ENCODE measurements at regions not wholly inside any gene's neighbourhood (a gene's known extent, or its start where the extent isn't known, plus 50 kb on each side); places are given as distances from the start of the nearest gene placed in this dataset.
"Not testable (repeated sequence)": the region's sequence is repeated elsewhere in the genome, so short reads cannot be mapped to it uniquely, and the experiment has no call there.

DNA sequence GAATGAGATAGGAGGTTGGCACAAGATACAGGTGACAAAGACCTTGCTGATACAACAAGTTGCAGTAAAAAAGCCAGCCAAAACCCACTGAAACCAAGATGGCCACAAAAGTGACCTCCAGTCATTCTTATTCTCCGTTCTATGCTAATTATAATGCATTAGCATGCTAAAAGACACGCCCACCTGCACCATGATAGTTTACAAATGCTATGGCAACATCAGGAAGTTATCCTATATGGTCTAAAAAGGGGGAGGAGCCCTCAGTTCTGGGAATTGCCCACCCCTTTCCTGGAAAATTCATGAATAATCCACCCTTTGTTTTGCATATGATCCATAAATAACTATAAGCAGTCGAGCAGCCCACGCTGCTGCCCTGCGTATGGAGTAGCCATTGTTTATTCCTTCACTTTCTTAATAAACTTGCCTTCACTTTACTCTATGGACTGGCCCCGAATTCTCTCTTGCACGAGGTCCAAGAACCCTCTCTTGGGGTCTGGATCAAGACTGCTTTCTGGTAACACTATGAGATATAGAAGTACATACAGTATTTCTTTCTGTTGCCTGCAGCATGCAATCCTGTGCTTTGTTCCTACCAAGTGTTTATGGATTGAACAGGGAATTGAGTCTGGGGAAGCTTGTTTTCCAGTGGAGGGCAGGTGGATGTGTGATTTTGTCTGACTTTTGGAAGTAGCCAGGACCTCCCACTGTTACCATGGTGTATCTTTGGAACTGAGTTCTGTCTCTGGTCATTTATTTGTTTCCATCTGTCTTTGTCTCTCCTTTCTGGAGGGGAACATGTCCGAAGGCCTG lies 72.0 kb upstream of the TGM3 start:
- Mint-ChIP-seq H3K4me1 (peaks cover 1% of the 10 kb centered on the region), H3K4me3 (no peak overlapping the region), H3K27ac (no peak overlapping the region), H3K36me3 (peaks cover 5% of the 10 kb centered on the region), H3K9me3 (no peaks in the 10 kb centered on the region), H3K27me3 (peaks cover 7% of the 10 kb centered on the region)
- POLR2A ChIA-PET: no interaction called here
- DNase-seq (no peak), ATAC-seq (ENCODE audit: low read depth) (no peak)

DNA sequence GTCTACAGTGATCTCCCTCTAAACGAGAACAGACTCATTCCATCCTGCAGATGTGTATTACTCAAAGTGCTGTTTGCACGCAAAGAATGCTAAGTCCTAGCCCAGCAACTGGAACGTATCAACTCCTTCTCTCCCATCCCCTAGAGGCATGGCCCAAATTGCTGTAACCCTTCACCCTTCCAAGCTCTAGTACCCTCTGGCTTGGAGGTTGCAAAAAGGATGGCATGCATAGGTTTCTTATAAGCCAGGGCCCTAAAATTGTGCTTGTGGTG lies 71.5 kb upstream of the TGM3 start:
- Mint-ChIP-seq H3K9me3 (no peaks in the 10 kb centered on the region), H3K4me1 (peaks cover 1% of the 10 kb centered on the region), H3K36me3 (peaks cover 5% of the 10 kb centered on the region), H3K4me3 (no peak overlapping the region), H3K27ac (no peak overlapping the region), H3K27me3 (peaks cover 7% of the 10 kb centered on the region)
- POLR2A ChIA-PET: no interaction called here
- no peak for DNase-seq
- ATAC-seq (ENCODE audit: low read depth): no peak

DNA sequence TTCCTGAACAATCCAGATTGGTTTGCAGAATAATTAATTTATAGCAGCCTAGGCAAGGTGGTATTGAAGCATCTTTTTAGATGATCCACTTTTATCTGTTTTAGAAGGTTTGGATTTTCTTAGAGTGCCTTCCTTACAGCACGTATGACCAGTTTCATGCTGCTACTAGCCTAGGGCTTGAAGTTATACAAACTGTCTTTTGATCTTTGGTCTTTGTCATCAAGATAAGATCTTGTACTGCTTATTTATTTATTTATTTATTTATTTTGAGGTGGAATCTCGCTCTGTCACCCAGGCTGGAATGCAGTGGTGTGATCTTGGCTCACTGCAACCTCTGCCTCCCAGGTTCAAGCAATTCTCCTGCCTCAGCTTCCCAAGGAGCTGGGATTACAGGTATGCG lies 68.5 kb upstream of the TGM3 start:
- DNase-seq; H3K27me3 Mint-ChIP-seq; H3K27ac Mint-ChIP-seq; H3K36me3 Mint-ChIP-seq; H3K9me3 Mint-ChIP-seq; H3K4me3 Mint-ChIP-seq; POLR2A ChIA-PET; H3K4me1 Mint-ChIP-seq; ATAC-seq (ENCODE audit: low read depth): not testable (repeated sequence)

DNA sequence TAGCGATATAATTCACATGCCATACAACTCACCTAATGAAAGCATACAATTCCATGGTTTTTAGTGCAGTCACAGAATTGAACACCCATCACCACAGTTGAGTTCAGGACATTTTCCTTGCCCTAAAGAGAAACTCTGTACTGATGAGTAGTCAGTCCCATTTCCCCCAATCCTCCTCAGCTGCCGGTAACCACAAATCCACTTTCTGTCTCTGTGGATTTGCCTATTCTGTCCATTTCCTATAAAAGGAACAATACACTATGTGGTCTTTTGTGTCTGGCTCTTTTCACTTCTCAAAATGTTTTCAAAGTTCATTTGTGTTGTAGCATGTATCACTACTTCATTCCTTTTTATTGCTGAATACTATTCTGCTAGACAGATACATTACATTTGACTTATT lies 67.9 kb upstream of the TGM3 start:
- Mint-ChIP-seq H3K4me1 (no peaks in the 10 kb centered on the region), H3K4me3 (no peak overlapping the region), H3K27ac (no peak overlapping the region), H3K36me3 (no peaks in the 10 kb centered on the region), H3K9me3 (no peaks in the 10 kb centered on the region), H3K27me3 (peaks cover 4% of the 10 kb centered on the region)
- no peak for DNase-seq
- POLR2A ChIA-PET: no interaction called here
- ATAC-seq (ENCODE audit: low read depth): no peak

DNA sequence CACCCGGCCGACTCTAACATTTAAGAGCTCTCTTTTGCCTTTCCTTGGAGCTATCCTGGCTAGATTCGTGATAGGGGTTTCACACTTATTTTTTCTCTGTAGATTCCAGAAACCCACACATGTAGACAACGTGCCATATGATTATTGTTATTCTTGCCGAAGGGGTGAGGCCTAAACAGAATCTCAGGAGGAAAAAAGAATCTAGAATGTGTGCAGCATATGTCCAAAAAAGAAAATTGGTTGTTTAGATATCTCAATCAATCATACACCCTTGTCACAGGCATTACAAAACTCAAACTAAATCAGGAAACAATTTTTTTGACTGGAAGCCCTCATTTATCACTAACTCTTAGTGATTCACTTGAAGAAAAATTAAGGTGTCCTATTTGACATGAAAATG lies 66.9 kb upstream of the TGM3 start:
- no peaks in the 10 kb centered on the region for H3K9me3 Mint-ChIP-seq
- peaks cover 4% of the 10 kb centered on the region for H3K27me3 Mint-ChIP-seq
- no peak overlapping the region for H3K27ac Mint-ChIP-seq
- no peak for DNase-seq
- no peak overlapping the region for H3K4me3 Mint-ChIP-seq
- H3K4me1 Mint-ChIP-seq: no peaks in the 10 kb centered on the region
- no peak for ATAC-seq (ENCODE audit: low read depth)
- POLR2A ChIA-PET: no interaction called here
- no peaks in the 10 kb centered on the region for H3K36me3 Mint-ChIP-seq

DNA sequence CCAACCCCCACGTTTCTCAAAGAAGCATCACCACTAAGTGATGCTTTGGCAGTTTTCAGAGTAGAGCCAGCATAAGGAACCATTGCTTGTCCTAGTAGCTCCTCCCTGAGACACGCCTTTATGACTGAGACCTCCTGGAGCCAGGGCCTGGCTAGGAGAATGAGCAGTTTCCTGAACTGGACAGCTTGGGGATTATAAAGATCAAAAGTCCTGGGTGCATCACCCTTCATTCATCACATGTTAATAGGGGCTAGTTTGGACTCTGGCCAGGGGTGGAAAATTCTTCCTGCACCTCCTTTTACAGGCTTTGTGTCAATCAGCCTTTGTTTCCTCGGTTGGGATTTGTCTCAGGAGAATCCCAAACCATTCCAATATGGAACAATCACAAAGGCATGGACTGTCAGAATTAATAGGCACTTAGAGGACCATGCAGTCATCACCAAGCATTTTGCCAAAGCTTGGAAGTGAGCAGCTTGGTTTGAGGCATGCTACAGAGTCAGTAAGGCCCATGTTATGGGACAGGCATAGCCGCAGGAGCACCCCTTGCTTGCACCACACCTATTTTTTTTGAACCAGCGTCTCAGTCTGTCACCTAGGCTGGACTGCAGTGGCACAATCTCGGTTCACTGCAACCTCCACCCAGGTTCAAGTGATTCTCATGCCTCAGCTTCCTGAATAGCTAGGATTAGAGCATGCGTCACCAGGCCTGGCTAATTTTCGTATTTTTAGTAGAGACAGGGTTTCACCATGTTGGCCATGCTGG lies 64.9 kb upstream of the TGM3 start:
- H3K27ac Mint-ChIP-seq: no peak overlapping the region
- H3K9me3 Mint-ChIP-seq: no peaks in the 10 kb centered on the region
- POLR2A ChIA-PET: no interaction called here
- DNase-seq (no peak), ATAC-seq (ENCODE audit: low read depth) (no peak)
- H3K4me3 Mint-ChIP-seq: no peak overlapping the region
- H3K4me1 Mint-ChIP-seq: no peaks in the 10 kb centered on the region
- no peaks in the 10 kb centered on the region for H3K36me3 Mint-ChIP-seq
- H3K27me3 Mint-ChIP-seq: peaks cover 4% of the 10 kb centered on the region

DNA sequence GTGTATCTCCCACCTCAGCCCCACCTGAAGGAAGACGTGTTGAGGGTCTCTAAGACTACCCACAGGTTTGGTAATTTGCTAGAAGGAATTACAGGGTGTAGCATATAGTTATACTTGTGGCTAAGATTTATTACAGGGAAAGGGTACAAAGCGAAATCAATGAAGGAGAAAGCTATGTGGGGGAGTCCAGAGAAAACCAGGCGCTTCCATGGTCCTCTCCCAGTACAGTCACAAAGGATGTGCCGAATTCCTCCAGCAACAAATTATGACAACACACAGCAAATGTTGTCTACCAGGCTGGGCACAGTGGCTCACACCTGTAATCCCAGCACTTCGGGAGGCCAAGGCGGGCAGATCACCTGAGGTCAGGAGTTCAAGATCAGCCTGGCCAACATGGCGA lies 64.1 kb upstream of the TGM3 start:
- ATAC-seq (ENCODE audit: low read depth): no peak
- no peak for DNase-seq

DNA sequence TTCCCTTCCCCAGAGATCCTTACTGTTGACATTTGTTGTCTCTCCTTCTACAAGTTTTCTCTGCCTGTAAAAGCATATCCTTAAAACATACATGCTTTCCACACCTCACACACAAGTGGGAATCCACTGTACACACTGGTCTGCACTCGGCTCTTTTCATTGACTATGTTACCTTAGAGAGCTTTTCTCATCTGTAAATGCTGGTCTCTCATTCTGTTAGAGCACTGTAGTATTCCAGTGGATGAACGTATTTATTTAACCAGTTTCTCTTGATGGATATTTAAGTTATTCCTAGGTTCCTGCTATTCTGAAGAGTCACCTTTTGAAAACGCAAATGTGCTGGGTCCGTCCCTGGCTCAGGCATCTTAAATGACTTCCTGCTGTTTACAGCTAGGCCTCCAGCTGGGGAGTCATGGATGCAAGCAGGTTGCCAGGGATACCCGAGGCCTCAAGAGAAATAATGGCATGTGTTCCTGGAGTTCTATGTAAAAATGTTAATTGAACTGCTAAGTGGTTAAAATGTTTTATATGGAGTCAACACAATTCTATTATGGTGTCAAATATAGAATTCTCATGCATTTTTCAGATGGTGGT lies 61.1 kb upstream of the TGM3 start:
- no peak for ATAC-seq (ENCODE audit: low read depth)
- H3K4me1 Mint-ChIP-seq: no peaks in the 10 kb centered on the region

More for the DNA sequence above, 64.1 kb upstream of the TGM3 start:
- H3K4me3 Mint-ChIP-seq: no peak overlapping the region
- H3K27me3 Mint-ChIP-seq: peaks cover 2% of the 10 kb centered on the region
- no peaks in the 10 kb centered on the region for H3K4me1 Mint-ChIP-seq
- no peak overlapping the region for H3K27ac Mint-ChIP-seq
- H3K9me3 Mint-ChIP-seq: no peaks in the 10 kb centered on the region
- no peaks in the 10 kb centered on the region for H3K36me3 Mint-ChIP-seq
- POLR2A ChIA-PET: no interaction called here

DNA sequence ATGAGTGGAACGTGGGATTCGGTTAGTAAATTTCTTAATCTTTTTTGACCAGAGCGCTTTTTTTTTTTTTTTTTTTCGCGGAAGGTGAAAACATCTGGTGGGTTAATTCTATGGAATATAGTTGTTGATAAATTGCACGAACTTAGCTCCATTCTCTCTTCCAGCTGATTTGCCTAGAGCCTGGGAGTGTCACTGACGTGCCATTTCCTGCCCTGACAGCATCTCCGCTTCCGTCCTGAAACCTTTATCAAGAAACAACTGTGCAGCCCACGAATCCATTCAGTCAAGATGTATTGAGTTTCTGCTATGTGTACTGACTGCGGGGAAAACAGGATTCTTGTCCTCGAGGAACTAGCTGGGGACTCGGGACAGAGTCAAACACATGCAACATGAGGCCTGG lies 59.5 kb upstream of the TGM3 start:
- Mint-ChIP-seq H3K9me3 (no peaks in the 10 kb centered on the region), H3K36me3 (no peaks in the 10 kb centered on the region), H3K27ac (no peak overlapping the region), H3K4me3 (no peak overlapping the region), H3K4me1 (no peaks in the 10 kb centered on the region), H3K27me3 (peaks cover 4% of the 10 kb centered on the region)
- POLR2A ChIA-PET: no interaction called here
- DNase-seq (no peak), ATAC-seq (ENCODE audit: low read depth) (no peak)

More for the DNA sequence above, 61.1 kb upstream of the TGM3 start:
- POLR2A ChIA-PET: no interaction called here
- H3K9me3 Mint-ChIP-seq: no peaks in the 10 kb centered on the region
- H3K27me3 Mint-ChIP-seq: peaks cover 2% of the 10 kb centered on the region
- DNase-seq: no peak
- no peak overlapping the region for H3K27ac Mint-ChIP-seq
- H3K36me3 Mint-ChIP-seq: no peaks in the 10 kb centered on the region
- H3K4me3 Mint-ChIP-seq: no peak overlapping the region

DNA sequence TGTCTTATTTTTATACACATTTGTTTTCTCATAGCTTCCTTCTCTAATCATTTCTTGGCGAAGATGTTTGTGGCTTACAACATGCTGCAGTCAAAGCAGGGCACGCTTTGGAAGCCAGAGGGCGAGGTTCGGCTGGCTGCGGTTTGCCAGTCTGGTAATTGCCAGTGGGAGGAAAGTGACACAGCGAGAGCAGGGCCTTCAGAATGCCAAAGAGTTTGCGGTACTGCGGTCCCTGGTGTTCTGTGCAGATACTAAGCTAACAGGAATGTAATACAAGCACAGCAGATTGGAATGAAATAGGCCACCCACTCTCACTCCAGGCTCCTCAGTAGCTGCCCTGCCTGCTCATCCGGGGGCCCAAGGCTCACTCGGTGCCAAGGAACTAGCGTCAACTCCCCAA lies 58.7 kb upstream of the TGM3 start:
- Mint-ChIP-seq H3K36me3 (no peaks in the 10 kb centered on the region), H3K4me3 (no peak overlapping the region), H3K27ac (no peak overlapping the region), H3K27me3 (peaks cover 5% of the 10 kb centered on the region), H3K4me1 (no peaks in the 10 kb centered on the region), H3K9me3 (no peaks in the 10 kb centered on the region)
- ATAC-seq (ENCODE audit: low read depth) (no peak), DNase-seq (no peak)
- POLR2A ChIA-PET: no interaction called here

DNA sequence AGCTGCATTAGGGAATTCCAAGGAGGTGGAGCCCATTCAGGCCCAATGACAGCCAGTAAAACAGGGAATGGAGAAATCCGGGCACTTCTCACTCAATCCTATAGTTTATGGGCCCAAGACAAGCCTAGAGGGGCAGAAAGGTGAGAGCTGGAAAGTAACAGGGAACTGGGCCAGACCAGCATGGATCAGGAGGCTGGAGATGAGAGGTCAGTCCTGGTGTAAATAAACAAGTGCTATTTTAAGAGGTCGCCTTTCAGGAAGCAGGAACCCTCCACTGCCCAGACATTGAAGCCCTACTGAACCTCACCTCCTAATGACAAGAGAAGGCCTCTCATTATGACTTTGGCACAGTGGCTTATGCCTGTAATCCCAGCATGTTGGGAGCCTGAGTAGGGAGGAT lies 57.2 kb upstream of the TGM3 start:
- POLR2A ChIA-PET: no interaction called here

DNA sequence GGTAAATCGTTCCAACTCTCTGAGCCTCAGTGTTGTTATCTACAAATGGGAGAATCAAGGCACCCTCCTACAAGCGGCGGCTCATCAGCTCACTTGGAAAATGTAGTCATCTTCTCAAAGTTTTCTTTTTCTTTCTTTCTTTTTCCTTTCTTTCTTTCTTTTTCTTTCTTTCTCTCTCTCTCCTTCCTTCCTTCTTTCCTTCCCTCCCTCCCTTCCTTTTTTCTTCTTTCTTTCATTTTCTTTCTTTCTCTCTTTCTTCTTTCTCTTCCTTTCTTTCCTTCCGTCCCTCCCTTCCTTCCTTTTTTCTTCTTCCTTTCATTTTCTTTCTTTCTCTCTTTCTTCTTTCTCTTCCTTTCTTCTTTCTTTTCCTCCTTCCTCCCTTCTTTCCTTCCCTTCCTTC lies 55.0 kb upstream of the TGM3 start:
- POLR2A ChIA-PET: no interaction called here
- DNase-seq (no peak), ATAC-seq (ENCODE audit: low read depth) (no peak)
- H3K4me3 Mint-ChIP-seq: no peak overlapping the region
- no peaks in the 10 kb centered on the region for H3K9me3 Mint-ChIP-seq
- no peak overlapping the region for H3K27ac Mint-ChIP-seq
- H3K36me3 Mint-ChIP-seq: no peaks in the 10 kb centered on the region
- H3K4me1 Mint-ChIP-seq: no peaks in the 10 kb centered on the region
- peaks cover 7% of the 10 kb centered on the region for H3K27me3 Mint-ChIP-seq

More for the DNA sequence above, 57.2 kb upstream of the TGM3 start:
- Mint-ChIP-seq H3K27ac (no peak overlapping the region), H3K27me3 (peaks cover 5% of the 10 kb centered on the region), H3K4me1 (no peaks in the 10 kb centered on the region), H3K36me3 (no peaks in the 10 kb centered on the region), H3K9me3 (no peaks in the 10 kb centered on the region), H3K4me3 (no peak overlapping the region)
- ATAC-seq (ENCODE audit: low read depth) (no peak), DNase-seq (no peak)

DNA sequence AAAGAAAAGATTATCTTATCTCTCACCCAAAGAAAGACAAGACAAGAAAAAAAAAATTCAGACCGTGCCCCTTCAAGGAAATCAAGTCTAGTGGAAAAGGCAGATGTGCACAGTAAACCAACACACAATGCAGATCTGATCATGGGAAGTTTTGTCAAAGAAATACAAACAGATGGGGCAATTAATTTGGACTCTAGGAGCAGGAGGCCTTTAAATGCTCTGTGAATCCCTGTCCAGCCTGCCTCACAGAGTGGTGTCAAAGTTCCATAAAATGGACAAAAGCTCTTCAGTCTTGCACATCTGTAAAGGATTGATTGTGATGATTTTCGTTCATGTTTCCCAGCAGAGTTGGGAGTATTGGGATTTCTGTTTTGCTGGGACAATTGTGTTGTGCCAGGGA lies 53.1 kb upstream of the TGM3 start:
- DNase-seq: no peak
- Mint-ChIP-seq H3K9me3 (no peaks in the 10 kb centered on the region), H3K36me3 (no peaks in the 10 kb centered on the region), H3K4me3 (no peak overlapping the region), H3K27ac (no peak overlapping the region), H3K4me1 (no peaks in the 10 kb centered on the region), H3K27me3 (peaks cover 12% of the 10 kb centered on the region)
- POLR2A ChIA-PET: no interaction called here
- ATAC-seq (ENCODE audit: low read depth): no peak

DNA sequence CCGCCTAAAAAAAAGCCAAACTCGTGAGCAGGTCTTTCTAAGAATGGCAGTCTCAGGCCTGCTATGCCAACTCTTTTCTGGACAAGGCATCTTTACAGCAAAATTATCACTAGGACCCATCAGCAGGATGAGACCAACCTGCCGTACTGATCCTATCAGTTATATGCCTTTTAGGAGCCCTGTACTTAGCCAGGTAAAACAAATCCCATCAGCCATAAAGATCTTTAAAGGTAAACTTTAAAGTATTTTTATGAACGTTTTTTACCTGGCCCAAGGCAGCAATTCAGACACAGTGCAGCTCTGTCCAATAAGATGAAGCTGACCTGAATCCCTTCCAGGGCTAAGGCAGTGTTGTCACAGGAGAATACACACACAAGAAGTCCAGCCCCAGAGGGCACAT lies 51.3 kb upstream of the TGM3 start:
- DNase-seq: no peak
- ATAC-seq (ENCODE audit: low read depth): no peak
- no peaks in the 10 kb centered on the region for H3K4me1 Mint-ChIP-seq
- no peak overlapping the region for H3K4me3 Mint-ChIP-seq
- H3K9me3 Mint-ChIP-seq: no peaks in the 10 kb centered on the region
- peaks cover 16% of the 10 kb centered on the region for H3K27me3 Mint-ChIP-seq
- H3K27ac Mint-ChIP-seq: no peak overlapping the region
- POLR2A ChIA-PET: no interaction called here
- H3K36me3 Mint-ChIP-seq: no peaks in the 10 kb centered on the region

Data from activated naive CD8-positive, alpha-beta T cell treated with anti-CD3 and anti-CD28 coated beads, Interleukin-2, amount 10 ng/mL, durations not matched to agents 7 days and 5 days (primary cell).